Suprapubic skin (tissue), 3 donors: ENCODE measurements at regions not wholly inside any gene's neighbourhood (a gene's known extent, or its start where the extent isn't known, plus 50 kb on each side); places are given as distances from the start of the nearest gene placed in this dataset.

Experiments
- EP300 ChIP-seq: sonication (generic); formaldehyde crosslinking; IDR thresholded peaks from one replicate; pipeline ENCODE4 v1.6.1; 2017; ENCODE audit warnings: antibody characterized with exemption
- POLR2A ChIP-seq, 2 donors: fragments of 450-650 bp; IDR thresholded peaks; one replicate each; pipeline ENCODE4 v1.6.1; 2017; ENCODE audit warnings: antibody characterized with exemption in 2 of 2, mild to moderate bottlenecking in 2 of 2, moderate library complexity in 2 of 2
- TF ChIP-seq, protein P1 (sequence below), 2 donors: fragments of 200-600 bp in 1 of 2; fragments of 450-650 bp in 1 of 2; sonication (generic) in 1 of 2; IDR thresholded peaks; one replicate each; pipeline ENCODE4 v1.5.1; 2016 to 2019; ENCODE audit warnings: antibody characterized with exemption in 2 of 2, mild to moderate bottlenecking in 1 of 2, moderate library complexity in 1 of 2

DNA sequence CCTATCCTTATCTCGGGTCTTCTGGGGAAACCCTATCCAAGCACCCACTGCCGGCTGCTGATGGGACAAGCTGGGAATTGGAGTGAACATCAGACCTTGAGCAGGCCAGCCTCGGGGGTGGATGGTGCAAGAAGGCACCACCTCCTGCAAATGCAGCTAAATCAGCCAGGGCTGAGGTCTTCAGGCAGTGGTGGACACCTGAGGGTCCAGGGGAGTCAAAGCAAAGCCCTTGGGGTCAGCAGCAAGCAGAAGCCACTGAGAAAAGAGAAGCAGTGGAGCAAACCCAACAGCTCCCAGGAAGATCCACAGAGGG, 55.4 kb upstream of the ENPP7 start:
- TF ChIP-seq POLR2A (IDR thresholded peaks at IDR 0.05) (no peak), EP300 (no peak)
- TF ChIP-seq, protein P1, sequence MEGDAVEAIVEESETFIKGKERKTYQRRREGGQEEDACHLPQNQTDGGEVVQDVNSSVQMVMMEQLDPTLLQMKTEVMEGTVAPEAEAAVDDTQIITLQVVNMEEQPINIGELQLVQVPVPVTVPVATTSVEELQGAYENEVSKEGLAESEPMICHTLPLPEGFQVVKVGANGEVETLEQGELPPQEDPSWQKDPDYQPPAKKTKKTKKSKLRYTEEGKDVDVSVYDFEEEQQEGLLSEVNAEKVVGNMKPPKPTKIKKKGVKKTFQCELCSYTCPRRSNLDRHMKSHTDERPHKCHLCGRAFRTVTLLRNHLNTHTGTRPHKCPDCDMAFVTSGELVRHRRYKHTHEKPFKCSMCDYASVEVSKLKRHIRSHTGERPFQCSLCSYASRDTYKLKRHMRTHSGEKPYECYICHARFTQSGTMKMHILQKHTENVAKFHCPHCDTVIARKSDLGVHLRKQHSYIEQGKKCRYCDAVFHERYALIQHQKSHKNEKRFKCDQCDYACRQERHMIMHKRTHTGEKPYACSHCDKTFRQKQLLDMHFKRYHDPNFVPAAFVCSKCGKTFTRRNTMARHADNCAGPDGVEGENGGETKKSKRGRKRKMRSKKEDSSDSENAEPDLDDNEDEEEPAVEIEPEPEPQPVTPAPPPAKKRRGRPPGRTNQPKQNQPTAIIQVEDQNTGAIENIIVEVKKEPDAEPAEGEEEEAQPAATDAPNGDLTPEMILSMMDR (IDR thresholded peaks at IDR 0.05) = no peak
